GM18858 (cell line): ENCODE measurements at regions not wholly inside any gene's neighbourhood (a gene's known extent, or its start where the extent isn't known, plus 50 kb on each side); places are given as distances from the start of the nearest gene placed in this dataset.

Experiments
- ATAC-seq: cut with Tn5 transposase; IDR thresholded peaks from one replicate; pipeline ENCODE4 v1.9.1; 2021; ENCODE audit not compliant: unreplicated experiment

DNA sequence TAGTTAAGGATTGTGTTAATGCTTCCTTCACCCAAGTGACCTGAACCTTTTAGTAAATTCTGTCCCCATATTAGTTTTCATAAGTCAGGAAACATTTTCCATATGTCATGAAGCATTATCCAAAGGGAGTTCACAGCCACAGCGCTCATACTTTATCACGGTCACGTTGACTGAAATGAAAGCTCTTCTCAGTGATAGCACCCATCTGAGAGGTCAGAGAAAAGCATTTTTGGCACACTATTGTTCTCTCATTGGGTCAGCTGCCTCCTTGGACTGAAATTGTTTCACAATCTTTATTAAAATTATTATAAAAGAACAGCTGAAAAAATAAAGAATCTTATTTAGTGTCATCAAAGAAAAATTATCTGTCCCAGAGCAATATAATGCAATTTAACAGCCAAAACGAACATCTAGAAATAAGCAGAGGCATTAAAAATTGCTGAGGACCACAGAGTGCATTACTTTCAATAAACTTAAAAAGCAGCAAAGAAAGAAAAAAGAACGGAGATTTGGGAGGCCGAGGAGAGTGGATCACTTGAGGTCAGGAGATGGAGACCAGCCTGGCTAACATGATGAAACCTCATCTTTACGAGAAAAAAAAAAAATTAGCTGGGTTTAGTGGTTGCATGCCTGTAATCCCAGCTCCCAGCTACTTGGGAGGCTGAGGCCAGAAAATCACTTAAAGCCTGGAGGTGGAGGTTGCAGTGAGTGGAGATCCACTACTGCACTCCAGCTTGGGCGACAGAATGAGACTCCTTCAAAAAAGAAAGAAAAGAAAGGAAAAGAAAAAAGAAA is 680.8 kb upstream of the FAM241A start:
- no peak for ATAC-seq

DNA sequence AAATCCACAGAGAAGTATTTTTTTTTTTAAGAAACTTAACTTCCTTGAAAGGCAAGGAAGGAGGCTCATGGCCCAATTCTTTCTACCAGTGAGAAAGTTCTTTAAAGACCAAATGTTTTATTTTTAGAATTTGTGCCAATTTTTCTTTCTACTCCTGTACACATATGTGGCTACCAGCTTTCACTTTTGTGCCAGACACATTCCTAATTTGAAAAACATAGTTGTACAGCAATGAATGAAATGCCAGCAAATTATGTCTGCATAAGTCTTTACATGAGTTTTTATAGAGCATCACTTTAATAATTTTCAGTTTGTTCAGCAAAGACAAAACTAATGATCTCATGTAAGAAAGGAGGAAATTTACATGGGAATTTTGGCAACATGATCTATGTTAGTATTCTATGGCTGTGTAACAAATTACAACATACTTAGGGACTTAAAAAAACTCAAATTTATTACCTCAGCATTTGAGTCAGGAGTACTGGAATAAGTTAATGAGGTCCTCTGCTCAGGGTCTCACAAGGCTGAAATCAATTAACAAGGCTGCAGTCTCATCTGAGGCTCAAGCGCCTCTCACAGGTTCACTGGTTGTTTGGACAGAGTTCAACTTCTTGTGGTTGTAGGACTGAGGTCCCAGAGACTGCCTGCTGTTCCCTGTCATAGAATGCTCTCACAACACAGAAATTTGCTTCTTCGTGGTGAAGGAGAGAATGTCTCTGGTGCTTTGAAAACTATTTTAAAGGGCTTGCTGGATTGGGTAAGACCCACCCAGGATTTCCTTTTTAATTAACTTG is 678.2 kb upstream of the FAM241A start:
- no peak for ATAC-seq

DNA sequence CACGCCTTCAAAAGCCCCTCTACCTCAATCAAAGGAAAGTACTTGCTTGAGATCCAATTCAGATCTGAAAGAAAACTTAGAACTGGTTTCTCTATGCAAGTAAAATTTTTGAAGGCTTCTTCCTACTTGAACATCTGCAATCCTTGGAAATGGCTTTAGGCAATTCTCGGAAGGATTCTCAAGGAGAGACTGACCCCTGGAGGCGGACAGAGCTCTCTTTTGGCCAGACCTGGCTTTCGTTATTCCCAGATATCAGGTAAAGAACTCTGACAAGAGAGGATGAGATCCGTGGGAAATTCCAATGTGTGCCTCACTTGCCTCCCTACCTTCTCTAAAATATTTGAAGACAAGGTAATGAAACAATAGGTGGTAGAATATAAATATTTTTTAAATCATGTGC is 670.3 kb upstream of the FAM241A start:
- no peak for ATAC-seq

DNA sequence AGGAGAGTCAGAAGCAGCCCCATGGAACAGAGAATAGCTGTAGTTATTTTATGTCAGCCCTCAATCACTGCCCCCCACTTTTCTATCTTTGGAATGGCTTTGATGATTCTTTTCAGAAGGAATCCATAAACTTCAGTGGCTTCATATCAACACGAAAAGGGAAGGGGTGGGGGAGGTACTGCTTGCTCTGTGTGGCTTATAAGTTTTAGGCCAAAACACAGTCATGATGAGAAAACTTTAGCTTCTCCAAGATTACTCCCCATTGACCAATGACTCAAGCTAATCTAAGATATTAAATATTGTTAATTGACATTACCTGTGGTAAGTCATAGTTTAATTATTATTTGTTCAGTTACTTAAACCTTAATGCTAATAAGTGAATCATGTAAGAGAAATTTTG is 669.6 kb upstream of the FAM241A start:
- ATAC-seq = no peak

DNA sequence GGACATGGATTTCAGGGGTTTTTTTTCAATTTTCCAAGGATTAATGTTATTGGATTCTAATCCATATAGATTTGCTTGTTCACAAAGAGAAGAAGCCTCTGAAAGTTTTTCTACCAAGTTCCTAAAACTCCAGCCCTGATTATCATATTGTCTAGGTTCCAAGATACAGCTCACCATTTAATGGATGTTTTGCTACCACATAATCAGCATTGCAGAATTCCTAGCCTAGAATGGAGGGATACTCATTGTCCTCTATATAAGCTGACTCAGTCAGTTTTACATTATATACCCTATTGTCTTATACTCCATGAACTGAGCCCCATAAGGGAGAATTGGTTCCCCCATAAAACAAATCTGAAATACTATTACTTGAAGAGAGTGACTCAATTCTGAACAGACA is 664.7 kb upstream of the FAM241A start:
- ATAC-seq = no peak

DNA sequence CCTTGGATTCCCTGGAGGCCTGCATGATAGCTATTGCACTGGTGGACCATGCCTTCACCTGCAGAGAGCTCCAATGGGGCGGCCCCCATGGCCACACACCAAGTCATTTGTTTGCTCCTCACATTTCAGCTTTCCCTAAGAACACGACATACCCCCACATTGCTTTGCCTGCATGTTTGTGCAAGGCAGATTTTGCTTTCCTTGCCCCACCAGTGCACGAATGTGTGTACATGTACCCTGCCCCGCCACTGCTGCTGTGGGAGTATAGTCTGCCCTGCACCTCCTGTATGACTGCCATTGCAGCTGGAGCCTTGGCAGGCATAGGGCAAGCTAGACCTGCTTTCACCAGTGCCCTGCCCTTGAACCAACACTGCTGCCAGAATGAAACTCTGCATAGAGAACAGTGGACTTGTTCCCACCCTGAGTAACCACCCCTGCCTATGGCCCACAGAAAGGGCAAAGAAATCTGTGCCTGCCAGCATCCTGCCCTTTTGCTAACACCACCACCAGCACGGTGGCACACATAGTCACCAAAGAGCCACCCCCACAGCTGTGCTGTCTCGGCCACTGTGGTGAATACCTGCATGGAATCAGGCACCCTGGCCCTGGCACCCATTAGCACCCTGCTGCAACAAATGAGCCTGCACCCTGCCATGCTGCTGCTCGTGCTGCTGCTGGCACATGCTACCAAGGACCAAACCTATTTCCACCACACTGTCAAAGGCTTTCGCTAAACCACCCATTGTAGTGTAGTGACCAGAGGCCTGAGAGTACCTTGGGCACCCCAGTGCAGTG is 661.7 kb upstream of the FAM241A start:
- no peak for ATAC-seq

DNA sequence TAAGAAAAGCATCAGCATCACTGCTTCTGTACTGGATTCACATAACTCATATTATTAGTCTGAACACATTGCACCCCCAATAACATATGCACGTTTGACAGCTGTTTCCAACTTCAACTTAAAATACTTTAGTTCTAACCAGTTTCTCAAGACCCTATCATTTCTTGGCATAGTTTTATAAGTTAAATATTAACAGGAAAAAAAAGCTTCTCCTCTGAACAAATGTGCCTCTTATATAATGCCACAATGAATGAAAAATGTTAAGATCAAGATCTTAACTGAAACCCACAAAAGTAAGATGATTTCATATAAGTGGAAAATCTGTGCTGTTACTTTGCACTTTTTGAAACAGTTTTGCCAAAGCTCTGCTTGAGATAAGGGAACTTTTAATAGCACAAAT is 652.8 kb upstream of the FAM241A start:
- no peak for ATAC-seq

DNA sequence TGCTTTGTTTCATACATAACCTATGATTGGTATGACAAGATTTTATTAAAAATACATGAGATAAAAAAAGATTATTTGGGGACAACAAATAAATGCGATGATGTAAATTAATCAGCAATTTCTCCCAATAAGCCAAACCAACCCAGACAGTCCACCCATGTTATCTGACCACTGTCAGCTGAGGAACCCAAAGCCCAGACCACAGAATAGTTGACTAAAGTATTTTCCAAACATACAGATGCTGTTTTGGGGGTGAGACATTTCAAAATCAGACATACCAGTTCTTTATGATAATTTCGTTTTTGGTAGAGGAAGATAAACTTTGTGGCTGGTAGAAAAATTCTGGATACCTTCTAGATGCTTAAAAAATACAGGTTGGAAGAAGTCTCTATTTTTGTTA is 650.8 kb upstream of the FAM241A start:
- ATAC-seq = no peak

DNA sequence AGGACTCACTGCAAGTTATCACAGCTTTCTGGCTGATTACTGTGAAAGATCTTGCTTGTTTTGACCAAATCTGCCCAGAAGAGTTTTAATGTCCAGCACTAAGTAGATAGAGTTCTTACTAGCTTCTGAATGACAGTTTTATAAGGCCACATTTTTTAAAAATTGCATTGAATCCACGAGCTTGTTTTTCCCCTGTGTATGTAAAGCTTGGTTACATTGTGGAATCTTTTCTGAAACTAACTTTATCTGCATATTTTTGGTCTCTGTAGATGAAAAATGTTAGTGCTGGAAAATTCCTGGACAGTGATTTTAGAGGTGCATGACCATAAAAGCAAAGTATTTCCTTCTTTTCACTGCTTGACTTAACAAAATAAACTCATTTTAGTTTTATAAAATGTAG is 650.3 kb upstream of the FAM241A start:
- no peak for ATAC-seq

DNA sequence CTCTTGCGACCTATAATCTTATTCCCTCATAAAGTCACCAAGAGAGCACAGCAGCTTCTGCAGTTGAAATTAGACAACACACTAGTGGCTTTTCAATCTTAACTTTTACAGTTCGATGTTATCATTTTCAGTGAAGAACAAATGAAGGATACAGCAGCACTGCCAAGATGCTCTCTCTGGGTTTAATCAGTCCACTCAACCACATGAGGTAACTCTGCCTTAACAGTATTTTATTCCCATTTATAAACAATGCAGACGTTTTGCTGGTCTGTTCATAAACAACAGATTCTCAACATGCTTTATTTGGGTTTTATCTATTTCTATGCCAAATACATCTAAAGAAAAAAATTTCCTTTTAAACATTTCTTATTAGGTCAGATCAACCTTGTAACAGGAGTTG is 646.0 kb upstream of the FAM241A start:
- ATAC-seq = no peak

DNA sequence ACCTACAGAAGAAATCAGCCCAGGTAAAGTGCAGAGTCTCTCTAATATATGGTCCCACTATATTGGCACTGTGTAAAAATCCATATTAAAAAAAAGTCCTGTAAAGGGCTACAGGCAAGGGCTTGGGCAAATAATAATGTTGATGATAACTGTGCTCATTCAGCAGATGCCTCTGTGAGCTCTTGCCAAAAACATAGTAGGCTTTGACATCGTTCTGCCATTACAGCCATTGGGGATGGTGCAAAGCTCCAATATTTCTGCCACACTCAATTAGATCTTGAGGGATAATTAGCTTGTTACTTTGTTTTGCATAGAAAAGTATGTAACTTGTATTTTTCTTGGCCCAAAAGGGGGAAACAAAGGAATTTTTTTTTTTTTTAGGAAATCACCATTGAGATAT is 645.5 kb upstream of the FAM241A start:
- ATAC-seq = no peak

DNA sequence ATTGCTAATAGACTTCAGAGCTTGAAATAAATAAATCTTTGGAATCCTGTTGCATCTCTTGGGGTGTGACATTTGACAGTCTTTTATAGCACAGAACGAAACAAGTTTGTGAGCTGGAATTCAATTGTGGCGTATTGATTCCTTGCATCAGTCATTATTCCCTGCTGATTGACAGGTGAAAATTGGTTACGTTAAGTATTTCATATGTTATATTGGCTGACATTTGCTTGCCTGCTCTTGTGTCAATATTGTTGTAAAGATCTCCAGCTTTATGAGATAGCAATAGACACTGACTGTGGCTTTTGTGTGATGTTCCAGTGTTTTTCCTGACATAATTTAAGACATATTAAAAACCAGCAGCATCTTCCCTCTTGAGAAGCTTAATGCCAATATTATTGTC is 644.4 kb upstream of the FAM241A start:
- no peak for ATAC-seq

DNA sequence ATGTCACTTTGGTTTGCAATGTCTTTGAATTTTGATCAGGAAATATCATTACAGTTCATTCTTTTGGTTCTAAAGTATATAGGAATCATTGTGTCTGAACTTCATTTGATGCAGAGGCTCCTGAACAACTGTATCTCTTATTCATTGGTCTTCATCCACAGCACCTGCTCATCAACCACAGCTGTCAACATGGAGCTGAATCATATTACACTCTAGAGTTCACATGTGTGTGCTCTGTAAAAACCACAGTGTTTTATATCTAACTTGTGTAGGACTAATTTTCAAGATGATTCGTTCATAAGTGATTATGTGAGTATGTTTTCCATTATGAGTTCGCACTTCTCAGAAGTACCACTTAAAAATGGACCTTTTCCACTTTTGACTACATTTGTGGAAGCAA is 643.3 kb upstream of the FAM241A start:
- no peak for ATAC-seq

DNA sequence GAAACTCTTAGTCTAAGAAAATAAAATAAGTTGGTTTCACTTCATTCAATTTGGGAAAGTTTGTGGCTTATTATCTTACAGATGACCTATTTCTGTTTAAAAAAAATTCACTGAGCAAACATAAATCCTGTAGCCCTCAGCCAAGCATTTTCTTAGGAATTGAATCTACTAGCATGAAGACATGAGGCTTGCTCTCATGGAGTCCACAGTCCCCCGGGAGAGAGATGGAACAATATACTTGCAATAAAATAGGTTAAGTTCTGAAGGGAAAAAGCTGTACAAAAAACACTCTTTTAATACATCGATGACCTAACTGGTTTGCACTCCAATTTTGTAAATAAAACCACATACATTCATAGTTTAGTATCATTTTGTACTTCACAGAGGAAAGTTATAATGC is 642.6 kb upstream of the FAM241A start:
- no peak for ATAC-seq

DNA sequence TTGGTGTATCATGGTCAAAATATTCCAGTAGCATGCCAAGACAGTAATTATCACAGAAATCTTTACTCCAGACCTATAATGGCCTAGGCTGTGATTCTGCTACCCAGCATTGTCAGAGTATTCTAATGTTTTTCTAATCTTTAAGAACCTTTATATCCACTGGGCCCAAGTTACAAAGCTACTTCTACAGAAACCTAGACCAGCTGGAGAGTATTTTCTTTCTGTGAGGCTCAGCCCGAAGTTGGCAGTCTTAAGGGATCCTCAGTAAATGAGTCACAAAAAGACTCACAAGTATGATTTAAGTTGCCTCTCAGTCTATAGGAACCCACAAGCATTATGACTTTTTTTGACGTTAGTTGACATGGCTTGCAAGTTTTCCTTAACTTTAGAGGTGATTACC is 638.5 kb upstream of the FAM241A start:
- no peak for ATAC-seq

DNA sequence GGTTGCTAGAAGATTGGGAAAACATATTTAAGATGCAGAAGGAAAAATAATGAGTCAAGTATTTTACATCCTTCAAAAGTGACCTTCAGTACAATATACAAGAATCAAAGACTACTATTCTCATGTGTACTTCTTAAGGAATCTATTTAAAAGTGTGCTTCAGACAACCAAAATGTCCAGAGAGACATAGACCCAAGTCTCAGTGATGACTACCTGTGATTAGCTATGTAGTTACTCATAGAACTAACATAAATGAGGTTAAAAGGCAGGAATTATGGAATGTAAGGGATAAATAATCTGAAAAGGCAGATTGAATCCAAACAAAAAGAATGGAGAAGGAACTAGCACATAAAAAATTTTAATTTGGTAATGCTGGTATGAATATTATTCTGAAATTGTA is 634.7 kb upstream of the FAM241A start:
- ATAC-seq = no peak

DNA sequence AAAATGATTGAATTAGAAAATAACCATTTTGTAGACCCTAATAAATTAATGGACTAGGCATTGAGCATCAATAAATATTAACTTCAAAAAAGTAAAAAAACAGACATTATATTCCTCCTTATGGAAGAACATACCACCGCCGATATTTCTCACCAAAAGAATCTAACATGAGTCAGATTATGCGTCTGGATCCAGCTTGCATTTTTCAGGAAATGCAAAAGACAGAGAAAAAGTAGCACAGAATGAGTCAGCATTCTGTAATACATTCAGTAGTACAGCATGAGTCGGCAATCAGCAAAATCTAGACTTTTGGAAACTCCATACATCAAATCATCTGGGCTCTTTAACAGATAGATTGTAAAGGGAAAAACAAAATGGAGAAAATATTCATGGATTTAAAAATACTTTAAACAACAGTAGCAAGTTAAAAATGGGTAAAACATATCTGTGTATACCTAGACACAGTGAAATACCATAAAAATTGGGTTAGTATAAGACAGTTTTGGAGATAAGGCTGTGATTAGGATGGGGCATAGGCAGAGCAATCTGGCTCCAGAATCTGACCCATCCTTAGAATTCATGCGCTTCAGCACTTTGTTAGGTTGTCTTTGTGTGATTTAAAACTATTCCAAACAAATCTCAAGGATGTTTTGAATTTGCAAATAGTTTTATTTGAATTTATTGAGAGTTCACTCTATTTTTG is 633.0 kb upstream of the FAM241A start:
- ATAC-seq = no peak

DNA sequence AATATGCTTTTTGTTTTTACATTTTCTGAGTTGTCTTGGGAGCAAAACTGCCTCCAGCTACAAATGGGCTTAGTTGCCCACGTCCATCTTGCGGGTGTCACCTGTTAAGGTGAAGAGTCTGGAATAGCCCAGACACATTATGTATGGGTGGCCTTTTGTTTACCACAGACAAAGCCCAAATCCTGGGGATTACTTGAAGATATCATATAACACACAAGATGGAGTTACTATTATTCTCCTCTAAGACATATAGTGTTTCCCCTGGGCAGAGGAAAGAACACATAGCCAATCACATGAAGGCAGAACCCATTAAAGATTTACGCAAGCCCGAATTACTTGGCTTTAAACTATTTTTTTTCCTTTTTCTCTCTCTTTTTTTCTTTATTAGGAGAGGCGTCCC is 625.6 kb upstream of the FAM241A start:
- ATAC-seq = no peak

DNA sequence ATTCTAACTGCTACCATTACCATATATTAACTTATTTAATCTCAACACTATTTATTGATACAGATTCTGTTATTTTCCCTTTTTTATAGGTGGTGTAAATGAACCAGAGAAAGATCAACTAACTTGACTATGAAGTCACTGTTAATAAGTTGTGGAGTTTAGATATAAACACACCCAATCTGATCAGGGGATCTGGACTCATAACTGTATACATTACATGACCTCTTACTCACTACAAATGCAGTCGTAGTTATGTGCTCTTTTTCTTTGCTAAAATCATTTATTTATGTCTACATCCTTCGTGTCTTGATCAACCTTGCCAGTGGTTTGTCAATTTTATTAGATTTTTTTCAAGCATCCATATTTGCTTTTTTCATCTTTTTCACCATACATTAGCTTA is 614.8 kb upstream of the FAM241A start:
- ATAC-seq = no peak

DNA sequence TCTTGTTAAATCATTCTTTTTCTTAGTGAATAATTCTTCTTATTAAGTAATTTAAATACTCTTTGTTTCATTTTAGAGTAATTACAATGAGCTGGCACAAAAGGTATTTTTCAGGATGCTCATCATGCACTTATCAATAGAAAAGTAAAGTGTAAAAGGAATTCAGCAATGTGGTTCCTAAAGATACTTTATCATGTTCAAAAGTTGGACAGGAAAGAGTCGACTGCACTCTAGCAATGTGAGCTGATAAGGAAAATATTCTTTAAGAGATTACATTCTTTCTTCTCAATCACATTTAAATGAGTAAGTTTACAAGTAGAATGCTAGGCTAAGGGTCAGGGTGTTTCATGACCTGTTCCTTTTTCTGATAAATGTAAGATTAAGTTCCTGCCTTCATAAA is 609.5 kb upstream of the FAM241A start:
- ATAC-seq = no peak

DNA sequence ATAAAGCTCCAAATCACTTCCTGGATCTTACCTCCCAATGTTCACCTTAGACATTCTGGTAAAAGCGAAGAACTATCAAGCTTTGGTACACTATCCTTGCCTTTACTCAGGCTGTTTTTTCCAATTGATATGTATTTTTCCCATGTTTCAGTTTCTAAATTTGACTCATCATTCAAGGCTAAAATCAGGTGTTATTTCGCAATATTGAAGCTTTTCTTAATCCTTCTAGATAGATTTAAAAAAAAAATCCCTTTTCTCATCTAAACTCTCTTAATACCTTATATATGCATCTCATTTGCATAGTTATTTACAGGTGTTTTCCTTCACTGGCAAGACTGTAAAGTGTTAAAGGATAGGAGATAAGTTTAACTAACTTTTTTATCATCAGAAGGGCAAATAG is 608.1 kb upstream of the FAM241A start:
- no peak for ATAC-seq
